IMR-90 (cell line): ENCODE measurements at regions not wholly inside any gene's neighbourhood (a gene's known extent, or its start where the extent isn't known, plus 50 kb on each side); places are given as distances from the start of the nearest gene placed in this dataset.

Experiments used
- ATAC-seq: fragments of 200-7000 bp; cut with Tn5 transposase; 2 replicates; pipeline ENCODE4 v1.9.1; 2020; ENCODE audit warnings: low read depth, mild to moderate bottlenecking, moderate library complexity
- BruUV-seq: library from RNA; stranded (reverse); fragments of 400-500 nt; replicated peaks from 2 replicates; lab custom pipeline; 2021; lab: Mats Ljungman, UMichigan
- CTCF ChIA-PET: fragments of 300-600 bp; formaldehyde crosslinking; extraction: SDS; loops from one replicate; lab custom pipeline; 2021; ENCODE audit warnings: antibody characterized with exemption; lab: Yijun Ruan, JAX
- POLR2A ChIA-PET: fragments of 300-600 bp; sonication (Branson Sonifier 250); formaldehyde crosslinking; loops from one replicate; lab custom pipeline; 2022; ENCODE audit warnings: antibody characterized with exemption; ENCODE audit not compliant: unreplicated experiment; lab: Charles Lee
- DNase-seq: peaks from one replicate; pipeline ENCODE4 v3.0.0; 2013
- H2AFZ ChIP-seq: replicated peaks from 2 replicates; pipeline ENCODE3; 2013; ENCODE audit warnings: low read length, mild to moderate bottlenecking; ENCODE audit not compliant: poor library complexity
- H2AK5ac ChIP-seq: 2 replicates; pipeline ENCODE4 v1.6.1; 2013; ENCODE audit warnings: low read depth, low read length, inconsistent platforms
- H2AK9ac ChIP-seq: replicated peaks from 2 replicates; pipeline ENCODE3; 2013; ENCODE audit warnings: mild to moderate bottlenecking, low read depth, low read length, moderate library complexity; ENCODE audit not compliant: poor library complexity
- H2BK120ac ChIP-seq: 2 replicates; pipeline ENCODE4 v1.6.1; 2013; ENCODE audit warnings: low read depth, low read length, inconsistent platforms
- H2BK15ac ChIP-seq: 3 replicates; pipeline ENCODE4 v1.6.1; 2013; ENCODE audit warnings: low read depth, low read length, inconsistent platforms
- H2BK20ac ChIP-seq: 2 replicates; pipeline ENCODE4 v1.6.1; 2013; ENCODE audit warnings: low read depth, mild to moderate bottlenecking, inconsistent platforms, low read length, moderate library complexity
- H2BK5ac ChIP-seq: 2 replicates; pipeline ENCODE4 v1.6.1; 2013; ENCODE audit warnings: mild to moderate bottlenecking, low read depth, low read length, inconsistent platforms; ENCODE audit not compliant: poor library complexity, severe bottlenecking
- H3K14ac ChIP-seq: replicated peaks from 2 replicates; pipeline ENCODE4 v1.6.1; 2013; ENCODE audit warnings: low read depth, low read length, inconsistent platforms
- H3K18ac ChIP-seq: 2 replicates; pipeline ENCODE4 v1.6.1; 2013; ENCODE audit warnings: low read depth, low read length, control low read depth
- H3K23ac ChIP-seq: 2 replicates; pipeline ENCODE4 v1.6.1; 2013; ENCODE audit warnings: low read depth, low read length, inconsistent platforms
- H3K27ac ChIP-seq: 2 replicates; pipeline ENCODE4 v1.5.1; 2013; ENCODE audit warnings: mild to moderate bottlenecking, control low read depth, low read length; ENCODE audit not compliant: insufficient read depth
- H3K27me3 ChIP-seq: 2 replicates; pipeline ENCODE4 v1.6.1; 2013; ENCODE audit warnings: low read length; ENCODE audit not compliant: control insufficient read depth, insufficient read depth
- H3K36me3 ChIP-seq: 2 replicates; pipeline ENCODE4 v1.6.1; 2013; ENCODE audit warnings: low read length, mixed read lengths; ENCODE audit not compliant: control insufficient read depth, insufficient read depth
- H3K4ac ChIP-seq: 2 replicates; pipeline ENCODE4 v1.6.1; 2013; ENCODE audit warnings: low read depth, low read length, inconsistent platforms
- H3K4me1 ChIP-seq: 2 replicates; pipeline ENCODE4 v1.6.1; 2013; ENCODE audit warnings: low read length, mixed read lengths; ENCODE audit not compliant: control insufficient read depth, insufficient read depth
- H3K4me2 ChIP-seq: 2 replicates; pipeline ENCODE4 v1.6.1; 2013; ENCODE audit warnings: low read depth, mild to moderate bottlenecking, control low read depth, low read length, moderate library complexity
- H3K4me3 ChIP-seq: 2 replicates; pipeline ENCODE4 v1.5.1; 2013; ENCODE audit warnings: low read depth, mild to moderate bottlenecking, control low read depth, low read length, moderate library complexity; ENCODE audit not compliant: insufficient read depth
- H3K56ac ChIP-seq: 2 replicates; pipeline ENCODE4 v1.6.1; 2013; ENCODE audit warnings: low read length, inconsistent platforms; ENCODE audit not compliant: insufficient read depth; ENCODE audit errors: extremely low read depth
- H3K79me1 ChIP-seq, 2 experiments: 2 replicates each; pipeline ENCODE4 v1.6.1; 2013; ENCODE audit warnings: low read length in 2 of 2, inconsistent platforms in 1 of 2, low read depth in 1 of 2
- H3K9ac ChIP-seq: 2 replicates; pipeline ENCODE4 v1.6.1; 2013; ENCODE audit warnings: low read depth, low read length, control low read depth
- H3K9me1 ChIP-seq: 2 replicates; pipeline ENCODE4 v1.6.1; 2013; ENCODE audit warnings: low read length, inconsistent platforms; ENCODE audit not compliant: insufficient read depth
- H3K9me3 ChIP-seq: 2 replicates; pipeline ENCODE4 v1.6.1; 2013; ENCODE audit warnings: low read length; ENCODE audit not compliant: control insufficient read depth, insufficient read depth
- H4K20me1 ChIP-seq: 2 replicates; pipeline ENCODE4 v1.6.1; 2013; ENCODE audit warnings: low read length, inconsistent platforms; ENCODE audit not compliant: insufficient read depth
- H4K5ac ChIP-seq: 2 replicates; pipeline ENCODE4 v1.6.1; 2013; ENCODE audit warnings: mild to moderate bottlenecking, low read depth, low read length, control low read depth
- H4K8ac ChIP-seq, 2 experiments: 2 replicates each; pipeline ENCODE4 v1.6.1; 2013; ENCODE audit warnings: low read depth in 2 of 2, low read length in 2 of 2, control low read depth in 1 of 2, inconsistent platforms in 1 of 2
- H4K91ac ChIP-seq: 2 replicates; pipeline ENCODE4 v1.6.1; 2013; ENCODE audit warnings: low read depth, low read length, inconsistent platforms; ENCODE audit not compliant: insufficient read depth
- BHLHE40 ChIP-seq: fragments of 150-350 bp; IDR thresholded peaks from 2 replicates; pipeline ENCODE4 v1.6.1; 2016; ENCODE audit warnings: mild to moderate bottlenecking, low read depth, low read length
- CEBPB ChIP-seq: IDR thresholded peaks from 2 replicates; pipeline ENCODE4 v1.6.1; 2012; ENCODE audit warnings: low read depth, low read length, improper control_type of control experiment
- CHD1 ChIP-seq: IDR thresholded peaks from 2 replicates; pipeline ENCODE4 v1.6.1; 2012; ENCODE audit warnings: low read depth, low read length, improper control_type of control experiment
- CTCF ChIP-seq: conservative IDR thresholded peaks from 2 replicates; pipeline ENCODE4 v1.5.1; 2012; ENCODE audit warnings: mild to moderate bottlenecking, low read depth, low read length, improper control_type of control experiment
- ELK1 ChIP-seq: fragments of 150-350 bp; IDR thresholded peaks from 2 replicates; pipeline ENCODE4 v1.6.1; 2016; ENCODE audit warnings: low read depth, mild to moderate bottlenecking, low read length, moderate library complexity, borderline replicate concordance
- FOS ChIP-seq: fragments of 150-350 bp; IDR thresholded peaks from 2 replicates; pipeline ENCODE4 v1.6.1; 2016; ENCODE audit warnings: low read depth, low read length
- MAFK ChIP-seq: IDR thresholded peaks from 2 replicates; pipeline ENCODE4 v1.6.1; 2012; ENCODE audit warnings: low read depth, low read length, improper control_type of control experiment
- MAZ ChIP-seq: IDR thresholded peaks from 2 replicates; pipeline ENCODE4 v1.6.1; 2012; ENCODE audit warnings: low read depth, mild to moderate bottlenecking, low read length, improper control_type of control experiment, moderate library complexity, borderline replicate concordance
- MXI1 ChIP-seq: IDR thresholded peaks from 2 replicates; pipeline ENCODE4 v1.6.1; 2012; ENCODE audit warnings: low read depth, mild to moderate bottlenecking, low read length, moderate library complexity, borderline replicate concordance
- NFE2L2 ChIP-seq: fragments of 150-350 bp; IDR thresholded peaks from 2 replicates; pipeline ENCODE4 v1.6.1; 2016; ENCODE audit warnings: low read depth, mild to moderate bottlenecking, low read length
- POLR2A ChIP-seq: IDR thresholded peaks from 2 replicates; pipeline ENCODE4 v1.6.1; 2012; ENCODE audit warnings: mild to moderate bottlenecking, low read depth, low read length
- RCOR1 ChIP-seq: IDR thresholded peaks from 2 replicates; pipeline ENCODE4 v1.6.1; 2012; ENCODE audit warnings: mild to moderate bottlenecking, low read length, improper control_type of control experiment; ENCODE audit not compliant: insufficient replicate concordance
- RFX5 ChIP-seq: IDR thresholded peaks from 2 replicates; pipeline ENCODE4 v1.8.0; 2012; ENCODE audit warnings: low read depth, mild to moderate bottlenecking, low read length, moderate library complexity
- SMC3 ChIP-seq: fragments of 150-350 bp; IDR thresholded peaks from 2 replicates; pipeline ENCODE4 v1.6.1; 2016; ENCODE audit warnings: low read depth, mild to moderate bottlenecking, antibody characterized with exemption, low read length, moderate library complexity
- USF2 ChIP-seq: fragments of 150-350 bp; IDR thresholded peaks from 2 replicates; pipeline ENCODE4 v1.6.1; 2017; ENCODE audit warnings: mild to moderate bottlenecking, antibody characterized with exemption, low read length, low read depth
- WGBS, 2 experiments: methylation state at CpG; one replicate each; pipeline versions ENCODE4 v1.1.5 to v1.1.7; 2013; ENCODE audit warnings: missing lambda C conversion rate in 2 of 2; ENCODE audit not compliant: insufficient read length in 1 of 2; ENCODE audit errors: extremely low coverage in 2 of 2; 5-methylcytosine and 5-hydroxymethylcytosine counted together
- dilution Hi-C: fragments of 300-500 bp; cut with HindIII; formaldehyde crosslinking; loops from one replicate; pipeline ENCODE4 v1.14.3; 2018; ENCODE audit warnings: low sequenced_read_pairs; ENCODE audit not compliant: unreplicated experiment
- in situ Hi-C: fragments of 300-500 bp; cut with MboI; formaldehyde crosslinking; loops from 3 replicates; pipeline ENCODE4 v1.14.3; 2019; ENCODE audit warnings: low sequenced_read_pairs, inconsistent platforms, mixed read lengths
- intact Hi-C: fragments of 100-400 bp; cut with micrococcal nuclease; formaldehyde crosslinking; loops from 2 replicates; pipeline ENCODE4 v1.10.0; 2022

- no peak overlapping the region for H3K27ac ChIP-seq
- no peaks in the 10 kb centered on the region for H3K9me1 ChIP-seq
- H2BK15ac ChIP-seq = no peak overlapping the region
- ATAC-seq (no peak), DNase-seq (no peak)
- no peak overlapping the region for H4K91ac ChIP-seq
- no peak overlapping the region for H3K23ac ChIP-seq
- intact Hi-C loops = no loop called here
- in situ Hi-C loops = no loop called here
- no peak overlapping the region for H2AK9ac ChIP-seq
- no peak overlapping the region for H3K14ac ChIP-seq
- H3K79me1 ChIP-seq = no peaks in the 10 kb centered on the region
- H4K8ac ChIP-seq = no peak overlapping the region
- ChIA-PET CTCF (interaction anchor here (0.6 kb wide), 1 partner anchor 97 kb away, joined by 4 read pairs; no protein-coding TSS in a partner anchor), POLR2A (no interaction called here)
- H2BK20ac ChIP-seq = no peak overlapping the region
- H2AFZ ChIP-seq = no peak overlapping the region
- H3K4me3 ChIP-seq = no peak overlapping the region
- no peaks in the 10 kb centered on the region for H3K27me3 ChIP-seq
- dilution Hi-C loops = no loop called here
- H2AK5ac ChIP-seq = no peak overlapping the region
- WGBS, 2 experiments = 100% methylated on average over 1 of the region's 3 CpGs; no CpG with 5 or more reads in 1 of the 2 experiments
- H4K20me1 ChIP-seq = no peaks in the 10 kb centered on the region
- no peaks in the 10 kb centered on the region for H3K4me1 ChIP-seq
- H3K18ac ChIP-seq = no peak overlapping the region
- H3K9me3 ChIP-seq = no peaks in the 10 kb centered on the region
- no TSS peak for BruUV-seq
- TF ChIP-seq SMC3 (no peak), ELK1 (no peak), RFX5 (no peak), MXI1 (no peak), NFE2L2 (no peak), CTCF (no peak), RCOR1 (no peak), USF2 (no peak), CEBPB (no peak), FOS (no peak), CHD1 (no peak), MAZ (no peak), POLR2A (no peak), MAFK (no peak), BHLHE40 (no peak)
- no peak overlapping the region for H3K56ac ChIP-seq
- no peak overlapping the region for H3K9ac ChIP-seq
- H3K36me3 ChIP-seq = no peaks in the 10 kb centered on the region
- no peak overlapping the region for H3K4me2 ChIP-seq
- H2BK5ac ChIP-seq = no peak overlapping the region
- no peak overlapping the region for H3K4ac ChIP-seq
- H4K5ac ChIP-seq = no peak overlapping the region
- H2BK120ac ChIP-seq = no peak overlapping the region
These were observed 67.0 kb upstream of the SOD1 start for GRCh38 chr21:31592516-31592915.
